HEK293 (cell line): ENCODE measurements at regions not wholly inside any gene's neighbourhood (a gene's known extent, or its start where the extent isn't known, plus 50 kb on each side); places are given as distances from the start of the nearest gene placed in this dataset.
"Not testable (repeated sequence)": the region's sequence is repeated elsewhere in the genome, so short reads cannot be mapped to it uniquely, and the experiment has no call there.

ENCODE experiments used
- CTCF ChIA-PET: fragments of 350-600 bp; formaldehyde crosslinking; extraction: SDS; loops from one replicate; lab custom pipeline; 2021; ENCODE audit warnings: antibody characterized with exemption; lab: Yijun Ruan, JAX
- POLR2A ChIA-PET: fragments of 300-600 bp; formaldehyde crosslinking; extraction: SDS; loops from one replicate; lab custom pipeline; 2020; ENCODE audit warnings: antibody characterized with exemption, inconsistent platforms; lab: Yijun Ruan, JAX
- H3K27ac ChIP-seq: fragments of 200-500 bp; sonication (Bioruptor generic); 2 replicates; pipeline ENCODE4 v1.5.1; 2014; ENCODE audit warnings: low read depth, low read length, control low read depth, inconsistent platforms; ENCODE audit errors: extremely low read depth
- H3K36me3 ChIP-seq, 2 experiments: fragments of 200-500 bp in 1 of 2; sonication (Bioruptor generic) in 1 of 2; 1 replicate in 1 of 2; 2 replicates in 1 of 2; pipeline ENCODE4 v1.5.1; 2014 to 2017; ENCODE audit warnings: inconsistent platforms in 2 of 2, low read length in 2 of 2; ENCODE audit not compliant: control insufficient read depth in 2 of 2, insufficient read depth in 1 of 2
- H3K4me1 ChIP-seq: fragments of 200-500 bp; sonication (Bioruptor generic); 2 replicates; pipeline ENCODE4 v1.5.1; 2014; ENCODE audit warnings: mild to moderate bottlenecking, low read length, inconsistent platforms; ENCODE audit not compliant: control insufficient read depth, insufficient read depth
- H3K4me3 ChIP-seq: 2 replicates; pipeline ENCODE4 v1.5.1; 2011; ENCODE audit warnings: low read depth, mild to moderate bottlenecking, control low read depth, low read length, moderate library complexity
- H3K9me3 ChIP-seq: fragments of 200-500 bp; sonication (Bioruptor generic); 2 replicates; pipeline ENCODE4 v1.5.1; 2014; ENCODE audit warnings: low read depth, low read length, inconsistent platforms; ENCODE audit not compliant: control insufficient read depth, insufficient read depth
- KLF1 ChIP-seq: fragments of 450-650 bp; formaldehyde crosslinking; IDR thresholded peaks from 2 replicates; pipeline ENCODE4 v1.5.1; 2016; ENCODE audit warnings: missing biosample characterization, missing genetic modification characterization
- WT1 ChIP-seq: fragments of 450-650 bp; formaldehyde crosslinking; IDR thresholded peaks from 2 replicates; pipeline ENCODE4 v1.5.1; 2016; ENCODE audit warnings: missing biosample characterization, missing genetic modification characterization
- ZBTB17 ChIP-seq: fragments of 450-650 bp; formaldehyde crosslinking; IDR thresholded peaks from 2 replicates; pipeline ENCODE4 v1.5.1; 2016; ENCODE audit warnings: missing biosample characterization, missing genetic modification characterization
- ZNF146 ChIP-seq: fragments of 450-650 bp; formaldehyde crosslinking; IDR thresholded peaks from 2 replicates; pipeline ENCODE4 v1.5.1; 2016; ENCODE audit warnings: missing biosample characterization, missing genetic modification characterization
- ZNF155 ChIP-seq: fragments of 450-650 bp; formaldehyde crosslinking; IDR thresholded peaks from 2 replicates; pipeline ENCODE4 v1.5.1; 2016; ENCODE audit warnings: missing biosample characterization, missing genetic modification characterization
- ZNF157 ChIP-seq: fragments of 450-650 bp; formaldehyde crosslinking; IDR thresholded peaks from 2 replicates; pipeline ENCODE4 v1.5.1; 2016; ENCODE audit warnings: missing biosample characterization, missing genetic modification characterization
- ZNF354C ChIP-seq: fragments of 450-650 bp; formaldehyde crosslinking; IDR thresholded peaks from 2 replicates; pipeline ENCODE4 v1.5.1; 2016; ENCODE audit warnings: missing biosample characterization, missing genetic modification characterization, low read depth, borderline replicate concordance
- ZNF37A ChIP-seq: fragments of 450-650 bp; IDR thresholded peaks from 2 replicates; pipeline ENCODE4 v1.5.1; 2018; ENCODE audit warnings: missing biosample characterization, missing genetic modification characterization
- ZNF664 ChIP-seq: fragments of 450-650 bp; formaldehyde crosslinking; IDR thresholded peaks from 2 replicates; pipeline ENCODE4 v1.5.1; 2016; ENCODE audit warnings: missing biosample characterization, missing genetic modification characterization
- ZNF837 ChIP-seq: fragments of 450-650 bp; formaldehyde crosslinking; IDR thresholded peaks from 2 replicates; pipeline ENCODE4 v1.5.1; 2016; ENCODE audit warnings: missing biosample characterization, missing genetic modification characterization
- TF ChIP-seq, protein P1 (sequence below): fragments of 450-650 bp; formaldehyde crosslinking; IDR thresholded peaks from 2 replicates; pipeline ENCODE4 v1.5.1; 2016; ENCODE audit warnings: missing biosample characterization, missing genetic modification characterization
- TF ChIP-seq, protein P2 (sequence below): fragments of 450-650 bp; formaldehyde crosslinking; IDR thresholded peaks from 2 replicates; pipeline ENCODE4 v1.5.1; 2016; ENCODE audit warnings: missing biosample characterization, missing genetic modification characterization
- TF ChIP-seq, protein P3 (sequence below): fragments of 450-650 bp; formaldehyde crosslinking; IDR thresholded peaks from 2 replicates; pipeline ENCODE4 v1.5.1; 2016; ENCODE audit warnings: missing biosample characterization, missing genetic modification characterization
- TF ChIP-seq, protein P4 (sequence below): fragments of 450-650 bp; formaldehyde crosslinking; IDR thresholded peaks from 2 replicates; pipeline ENCODE4 v1.5.1; 2016; ENCODE audit warnings: missing biosample characterization, missing genetic modification characterization, borderline replicate concordance
- TF ChIP-seq, protein P5 (sequence below): fragments of 450-650 bp; formaldehyde crosslinking; IDR thresholded peaks from 2 replicates; pipeline ENCODE4 v1.5.1; 2016; ENCODE audit warnings: missing biosample characterization, missing genetic modification characterization

DNA sequence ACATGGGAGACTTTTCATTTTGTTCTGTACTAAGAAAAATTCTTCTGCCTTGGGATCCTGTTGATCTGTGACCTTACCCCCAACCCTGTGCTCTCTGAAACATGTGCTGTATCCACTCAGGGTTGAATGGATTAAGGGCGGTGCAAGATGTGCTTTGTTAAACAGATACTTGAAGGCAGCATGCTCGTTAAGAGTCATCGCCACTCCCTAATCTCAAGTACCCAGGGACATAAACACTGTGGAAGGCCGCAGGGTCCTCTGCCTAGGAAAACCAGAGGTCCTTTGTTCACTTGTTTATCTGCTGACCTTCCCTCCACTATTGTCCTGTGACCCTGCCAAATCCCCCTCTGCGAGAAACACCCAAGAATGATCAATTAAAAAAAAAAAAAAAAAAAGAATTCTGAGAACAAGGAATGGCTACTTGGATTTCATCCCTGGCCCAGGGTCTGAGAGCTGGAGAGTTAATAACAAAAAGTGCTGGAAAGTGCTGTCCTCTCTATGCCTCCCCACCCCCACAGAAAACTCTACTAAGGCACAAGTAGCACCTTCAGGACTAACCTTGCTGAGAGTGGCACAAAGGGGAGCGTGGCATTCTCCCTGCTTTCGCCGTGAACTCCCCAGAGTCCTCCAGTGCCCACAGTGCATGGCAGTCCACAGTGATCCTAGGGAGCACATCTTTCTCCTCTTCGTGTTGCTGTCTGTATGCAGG, 297.1 kb downstream of the SIPA1L2 start:
- TF ChIP-seq KLF1 (tag by site-specific recombination): peak; percentile 69
- peak; percentile 65 for TF ChIP-seq WT1
- TF ChIP-seq, all 188 proteins: peak for 2; not testable (repeated sequence) for 186
- POLR2A ChIA-PET, H3K4me1 ChIP-seq, H3K9me3 ChIP-seq, H3K4me3 ChIP-seq, H3K36me3 ChIP-seq, H3K27ac ChIP-seq, CTCF ChIA-PET: not testable (repeated sequence)

DNA sequence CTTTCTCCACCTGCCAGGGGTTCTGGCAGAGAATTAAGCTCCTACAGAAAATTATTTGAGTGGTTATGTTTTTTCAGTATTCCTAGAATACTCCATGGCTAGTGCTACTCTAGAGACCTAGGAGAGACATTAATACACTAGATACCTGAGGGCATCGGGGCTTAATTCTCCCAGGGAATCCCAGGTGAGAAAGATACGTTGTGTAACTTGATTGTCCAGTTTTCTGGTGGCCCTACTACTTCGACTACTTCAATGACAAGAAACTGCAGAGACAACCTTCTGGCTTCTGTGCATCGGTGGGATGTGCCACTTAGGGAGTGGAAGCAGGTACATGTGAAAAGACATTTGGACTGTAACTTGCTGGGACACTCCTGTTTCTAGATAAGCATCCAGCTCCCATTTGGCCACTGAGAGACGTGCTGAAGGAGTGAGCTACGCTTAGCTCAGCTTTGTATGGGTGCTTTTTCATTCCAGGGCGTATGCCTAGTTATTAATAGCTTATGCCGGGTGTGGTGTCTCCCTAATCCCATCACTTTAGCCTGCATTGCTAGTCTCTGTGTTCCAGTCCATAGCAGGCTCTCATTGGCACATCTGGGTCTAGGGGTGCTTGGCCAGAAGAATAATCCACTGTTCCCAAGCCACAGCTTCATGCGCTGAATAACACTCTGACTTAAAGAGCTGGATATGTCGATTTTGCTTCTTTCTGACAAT, 300.7 kb downstream of the SIPA1L2 start:
- no peaks in the 10 kb centered on the region for H3K9me3 ChIP-seq
- H3K27ac ChIP-seq: no peak overlapping the region
- TF ChIP-seq, protein P1, sequence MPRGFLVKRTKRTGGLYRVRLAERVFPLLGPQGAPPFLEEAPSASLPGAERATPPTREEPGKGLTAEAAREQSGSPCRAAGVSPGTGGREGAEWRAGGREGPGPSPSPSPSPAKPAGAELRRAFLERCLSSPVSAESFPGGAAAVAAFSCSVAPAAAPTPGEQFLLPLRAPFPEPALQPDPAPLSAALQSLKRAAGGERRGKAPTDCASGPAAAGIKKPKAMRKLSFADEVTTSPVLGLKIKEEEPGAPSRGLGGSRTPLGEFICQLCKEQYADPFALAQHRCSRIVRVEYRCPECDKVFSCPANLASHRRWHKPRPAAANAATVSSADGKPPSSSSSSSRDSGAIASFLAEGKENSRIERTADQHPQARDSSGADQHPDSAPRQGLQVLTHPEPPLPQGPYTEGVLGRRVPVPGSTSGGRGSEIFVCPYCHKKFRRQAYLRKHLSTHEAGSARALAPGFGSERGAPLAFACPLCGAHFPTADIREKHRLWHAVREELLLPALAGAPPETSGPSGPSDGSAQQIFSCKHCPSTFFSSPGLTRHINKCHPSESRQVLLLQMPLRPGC (tag by site-specific recombination): no peak
- no peak for TF ChIP-seq KLF1 (tag by site-specific recombination)
- no peak for TF ChIP-seq ZNF664 (tag by site-specific recombination)
- TF ChIP-seq, protein P2, sequence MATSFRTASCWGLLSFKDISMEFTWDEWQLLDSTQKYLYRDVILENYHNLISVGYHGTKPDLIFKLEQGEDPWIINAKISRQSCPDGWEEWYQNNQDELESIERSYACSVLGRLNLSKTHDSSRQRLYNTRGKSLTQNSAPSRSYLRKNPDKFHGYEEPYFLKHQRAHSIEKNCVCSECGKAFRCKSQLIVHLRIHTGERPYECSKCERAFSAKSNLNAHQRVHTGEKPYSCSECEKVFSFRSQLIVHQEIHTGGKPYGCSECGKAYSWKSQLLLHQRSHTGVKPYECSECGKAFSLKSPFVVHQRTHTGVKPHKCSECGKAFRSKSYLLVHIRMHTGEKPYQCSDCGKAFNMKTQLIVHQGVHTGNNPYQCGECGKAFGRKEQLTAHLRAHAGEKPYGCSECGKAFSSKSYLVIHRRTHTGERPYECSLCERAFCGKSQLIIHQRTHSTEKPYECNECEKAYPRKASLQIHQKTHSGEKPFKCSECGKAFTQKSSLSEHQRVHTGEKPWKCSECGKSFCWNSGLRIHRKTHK (tag by site-specific recombination): no peak
- TF ChIP-seq ZNF37A (tag by site-specific recombination): no peak
- no peak for TF ChIP-seq ZNF155 (tag by site-specific recombination)
- TF ChIP-seq, protein P3, sequence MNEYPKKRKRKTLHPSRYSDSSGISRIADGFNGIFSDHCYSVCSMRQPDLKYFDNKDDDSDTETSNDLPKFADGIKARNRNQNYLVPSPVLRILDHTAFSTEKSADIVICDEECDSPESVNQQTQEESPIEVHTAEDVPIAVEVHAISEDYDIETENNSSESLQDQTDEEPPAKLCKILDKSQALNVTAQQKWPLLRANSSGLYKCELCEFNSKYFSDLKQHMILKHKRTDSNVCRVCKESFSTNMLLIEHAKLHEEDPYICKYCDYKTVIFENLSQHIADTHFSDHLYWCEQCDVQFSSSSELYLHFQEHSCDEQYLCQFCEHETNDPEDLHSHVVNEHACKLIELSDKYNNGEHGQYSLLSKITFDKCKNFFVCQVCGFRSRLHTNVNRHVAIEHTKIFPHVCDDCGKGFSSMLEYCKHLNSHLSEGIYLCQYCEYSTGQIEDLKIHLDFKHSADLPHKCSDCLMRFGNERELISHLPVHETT (tag by site-specific recombination): no peak
- TF ChIP-seq, protein P4, sequence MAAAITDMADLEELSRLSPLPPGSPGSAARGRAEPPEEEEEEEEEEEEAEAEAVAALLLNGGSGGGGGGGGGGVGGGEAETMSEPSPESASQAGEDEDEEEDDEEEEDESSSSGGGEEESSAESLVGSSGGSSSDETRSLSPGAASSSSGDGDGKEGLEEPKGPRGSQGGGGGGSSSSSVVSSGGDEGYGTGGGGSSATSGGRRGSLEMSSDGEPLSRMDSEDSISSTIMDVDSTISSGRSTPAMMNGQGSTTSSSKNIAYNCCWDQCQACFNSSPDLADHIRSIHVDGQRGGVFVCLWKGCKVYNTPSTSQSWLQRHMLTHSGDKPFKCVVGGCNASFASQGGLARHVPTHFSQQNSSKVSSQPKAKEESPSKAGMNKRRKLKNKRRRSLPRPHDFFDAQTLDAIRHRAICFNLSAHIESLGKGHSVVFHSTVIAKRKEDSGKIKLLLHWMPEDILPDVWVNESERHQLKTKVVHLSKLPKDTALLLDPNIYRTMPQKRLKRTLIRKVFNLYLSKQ (tag by site-specific recombination): no peak
- TF ChIP-seq ZNF837 (tag by site-specific recombination): no peak
- no peak for TF ChIP-seq ZNF146 (tag by site-specific recombination)
- no peak for TF ChIP-seq ZBTB17 (tag by site-specific recombination)
- TF ChIP-seq, protein P5, sequence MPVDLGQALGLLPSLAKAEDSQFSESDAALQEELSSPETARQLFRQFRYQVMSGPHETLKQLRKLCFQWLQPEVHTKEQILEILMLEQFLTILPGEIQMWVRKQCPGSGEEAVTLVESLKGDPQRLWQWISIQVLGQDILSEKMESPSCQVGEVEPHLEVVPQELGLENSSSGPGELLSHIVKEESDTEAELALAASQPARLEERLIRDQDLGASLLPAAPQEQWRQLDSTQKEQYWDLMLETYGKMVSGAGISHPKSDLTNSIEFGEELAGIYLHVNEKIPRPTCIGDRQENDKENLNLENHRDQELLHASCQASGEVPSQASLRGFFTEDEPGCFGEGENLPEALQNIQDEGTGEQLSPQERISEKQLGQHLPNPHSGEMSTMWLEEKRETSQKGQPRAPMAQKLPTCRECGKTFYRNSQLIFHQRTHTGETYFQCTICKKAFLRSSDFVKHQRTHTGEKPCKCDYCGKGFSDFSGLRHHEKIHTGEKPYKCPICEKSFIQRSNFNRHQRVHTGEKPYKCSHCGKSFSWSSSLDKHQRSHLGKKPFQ (tag by site-specific recombination): no peak
- no peak for TF ChIP-seq ZNF354C (tag by site-specific recombination)
- no peak for TF ChIP-seq ZNF157 (tag by site-specific recombination)
- no peaks in the 10 kb centered on the region for H3K36me3 ChIP-seq
- no peaks in the 10 kb centered on the region for H3K4me1 ChIP-seq
- POLR2A ChIA-PET: no interaction called here
- CTCF ChIA-PET: no interaction called here
- no peak overlapping the region for H3K4me3 ChIP-seq
